Liver (tissue), 8 donors: ENCODE measurements at regions not wholly inside any gene's neighbourhood (a gene's known extent, or its start where the extent isn't known, plus 50 kb on each side); places are given as distances from the start of the nearest gene placed in this dataset.

ENCODE experiments used
- DNase-seq: peaks from one replicate; pipeline ENCODE4 v3.0.0-alpha.2; 2017; ENCODE audit warnings: low spot score
- H3K27ac ChIP-seq, 2 donors: one replicate each; pipeline ENCODE4 v1.7.0; 2013; ENCODE audit warnings: inconsistent platforms in 2 of 2, low read length in 2 of 2, control low read depth in 1 of 2, low read depth in 1 of 2, mild to moderate bottlenecking in 1 of 2
- H3K27me3 ChIP-seq, 4 donors: one replicate each; pipeline versions ENCODE4 v1.6.1 to v1.7.0; 2013; ENCODE audit warnings: low read length in 3 of 4, inconsistent platforms in 1 of 4, mild to moderate bottlenecking in 1 of 4, moderate library complexity in 1 of 4; ENCODE audit not compliant: control insufficient read depth in 4 of 4, insufficient read depth in 4 of 4
- H3K36me3 ChIP-seq, 4 donors: one replicate each; pipeline versions ENCODE4 v1.6.1 to v1.7.0; 2013; ENCODE audit warnings: low read length in 3 of 4, mild to moderate bottlenecking in 3 of 4, low read depth in 1 of 4, moderate library complexity in 1 of 4; ENCODE audit not compliant: control insufficient read depth in 4 of 4, insufficient read depth in 3 of 4
- H3K4me1 ChIP-seq, 4 donors: one replicate each; pipeline versions ENCODE4 v1.6.1 to v1.7.0; 2013; ENCODE audit warnings: low read length in 3 of 4, mild to moderate bottlenecking in 3 of 4, moderate library complexity in 1 of 4; ENCODE audit not compliant: control insufficient read depth in 4 of 4, insufficient read depth in 4 of 4
- H3K4me3 ChIP-seq, 3 donors: one replicate each; pipeline versions ENCODE4 v1.6.1 to v1.7.0; 2013; ENCODE audit warnings: low read length in 3 of 3, control low read depth in 1 of 3, low read depth in 1 of 3, mild to moderate bottlenecking in 1 of 3
- H3K9ac ChIP-seq, 2 donors: one replicate each; pipeline ENCODE4 v1.7.0; 2013; ENCODE audit warnings: low read length in 2 of 2, mild to moderate bottlenecking in 2 of 2, moderate library complexity in 2 of 2, control low read depth in 1 of 2, low read depth in 1 of 2
- H3K9me3 ChIP-seq, 4 donors: one replicate each; pipeline versions ENCODE4 v1.6.1 to v1.7.0; 2013; ENCODE audit warnings: low read length in 3 of 4; ENCODE audit not compliant: control insufficient read depth in 4 of 4
- EGR1 ChIP-seq, 2 donors: IDR thresholded peaks; 2 replicates each; pipeline ENCODE4 v1.6.1; 2016 to 2018; ENCODE audit warnings: antibody characterized with exemption in 2 of 2, low read depth in 2 of 2
- FOXA1 ChIP-seq: IDR thresholded peaks from 2 replicates; pipeline ENCODE4 v1.6.1; 2016; ENCODE audit warnings: antibody characterized with exemption
- FOXA2 ChIP-seq: IDR thresholded peaks from 2 replicates; pipeline ENCODE4 v1.6.1; 2016; ENCODE audit warnings: antibody characterized with exemption
- HNF4A ChIP-seq, 2 donors: conservative IDR thresholded peaks; 2 replicates each; pipeline ENCODE4 v1.6.1; 2016; ENCODE audit warnings: antibody characterized with exemption in 2 of 2, mild to moderate bottlenecking in 2 of 2
- HNF4G ChIP-seq: IDR thresholded peaks from 2 replicates; pipeline ENCODE4 v1.6.1; 2016; ENCODE audit warnings: antibody characterized with exemption
- JUND ChIP-seq, 2 donors: IDR thresholded peaks; 2 replicates each; pipeline ENCODE4 v1.6.1; 2016; ENCODE audit warnings: antibody characterized with exemption in 2 of 2
- RAD21 ChIP-seq, 2 donors: IDR thresholded peaks; 2 replicates each; pipeline ENCODE4 v1.6.1; 2016; ENCODE audit warnings: antibody characterized with exemption in 2 of 2, mild to moderate bottlenecking in 2 of 2
- REST ChIP-seq: IDR thresholded peaks from 2 replicates; pipeline ENCODE4 v1.6.1; 2016; ENCODE audit warnings: antibody characterized with exemption, mild to moderate bottlenecking
- SP1 ChIP-seq: IDR thresholded peaks from 2 replicates; pipeline ENCODE4 v1.6.1; 2018; ENCODE audit warnings: antibody characterized with exemption, mild to moderate bottlenecking
- TAF1 ChIP-seq: conservative IDR thresholded peaks from 2 replicates; pipeline ENCODE4 v1.6.1; 2016; ENCODE audit warnings: antibody characterized with exemption, mild to moderate bottlenecking
- YY1 ChIP-seq: IDR thresholded peaks from 2 replicates; pipeline ENCODE4 v1.6.1; 2016; ENCODE audit warnings: antibody characterized with exemption, mild to moderate bottlenecking
- WGBS: extraction: QIAGEN DNeasy Blood & Tissue Kit; methylation state at CpG from one replicate; pipeline ENCODE4 v1.1.7; 2013; 5-methylcytosine and 5-hydroxymethylcytosine counted together
- TF ChIP-seq, protein P1 (sequence below): IDR thresholded peaks from 2 replicates; pipeline ENCODE4 v1.6.1; 2016; ENCODE audit warnings: antibody characterized with exemption
- TF ChIP-seq, protein P2 (sequence below): fragments of 150-350 bp; IDR thresholded peaks from 2 replicates; pipeline ENCODE4 v1.5.1; 2017; ENCODE audit warnings: improper control_type of control experiment, low read depth, low read length; ENCODE audit not compliant: missing input control
- TF ChIP-seq, protein P3 (sequence below): IDR thresholded peaks from 2 replicates; pipeline ENCODE4 v1.6.1; 2016; ENCODE audit warnings: antibody characterized with exemption
- donor health status: healthy.
- donor health status: healthy.
- donor health status: healthy.
- donor health status: healthy.
- donor health status: healthy.

DNA sequence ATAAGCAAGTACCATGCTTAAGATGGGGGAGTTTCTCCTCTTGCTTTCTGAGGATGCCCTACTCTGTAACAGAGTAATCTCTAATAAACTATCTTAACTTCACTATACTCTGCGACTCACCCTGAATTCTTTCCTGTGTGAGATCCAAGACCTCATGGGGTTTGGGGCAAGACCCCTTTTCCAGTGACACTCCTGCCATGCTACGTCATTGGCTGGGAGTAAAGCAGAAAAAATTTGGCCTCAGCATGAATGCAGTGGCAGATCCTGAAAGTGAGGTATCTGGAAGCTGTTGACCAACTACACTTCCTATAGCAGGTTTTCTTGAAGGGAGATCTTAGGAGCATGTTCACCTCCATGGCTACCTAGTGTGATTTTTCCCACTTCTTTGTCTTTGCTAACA lies 109.1 kb upstream of the MED14 start:
- Histone ChIP-seq H3K36me3 (no peaks in the 10 kb centered on the region), H3K4me1 (no peaks in the 10 kb centered on the region), H3K27me3 (no peaks in the 10 kb centered on the region), H3K9ac (no peak overlapping the region), H3K27ac (no peak overlapping the region), H3K9me3 (peaks cover 0 to 18% (median 8%) of the 10 kb centered on the region in 4 donors), H3K4me3 (no peak overlapping the region)
- 87% methylated on average over 2 of the region's 2 CpGs for WGBS
- TF ChIP-seq SP1 = no peak
- no peak for TF ChIP-seq TAF1
- TF ChIP-seq, protein P1, sequence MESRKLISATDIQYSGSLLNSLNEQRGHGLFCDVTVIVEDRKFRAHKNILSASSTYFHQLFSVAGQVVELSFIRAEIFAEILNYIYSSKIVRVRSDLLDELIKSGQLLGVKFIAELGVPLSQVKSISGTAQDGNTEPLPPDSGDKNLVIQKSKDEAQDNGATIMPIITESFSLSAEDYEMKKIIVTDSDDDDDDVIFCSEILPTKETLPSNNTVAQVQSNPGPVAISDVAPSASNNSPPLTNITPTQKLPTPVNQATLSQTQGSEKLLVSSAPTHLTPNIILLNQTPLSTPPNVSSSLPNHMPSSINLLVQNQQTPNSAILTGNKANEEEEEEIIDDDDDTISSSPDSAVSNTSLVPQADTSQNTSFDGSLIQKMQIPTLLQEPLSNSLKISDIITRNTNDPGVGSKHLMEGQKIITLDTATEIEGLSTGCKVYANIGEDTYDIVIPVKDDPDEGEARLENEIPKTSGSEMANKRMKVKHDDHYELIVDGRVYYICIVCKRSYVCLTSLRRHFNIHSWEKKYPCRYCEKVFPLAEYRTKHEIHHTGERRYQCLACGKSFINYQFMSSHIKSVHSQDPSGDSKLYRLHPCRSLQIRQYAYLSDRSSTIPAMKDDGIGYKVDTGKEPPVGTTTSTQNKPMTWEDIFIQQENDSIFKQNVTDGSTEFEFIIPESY = no peak
- TF ChIP-seq, protein P2, sequence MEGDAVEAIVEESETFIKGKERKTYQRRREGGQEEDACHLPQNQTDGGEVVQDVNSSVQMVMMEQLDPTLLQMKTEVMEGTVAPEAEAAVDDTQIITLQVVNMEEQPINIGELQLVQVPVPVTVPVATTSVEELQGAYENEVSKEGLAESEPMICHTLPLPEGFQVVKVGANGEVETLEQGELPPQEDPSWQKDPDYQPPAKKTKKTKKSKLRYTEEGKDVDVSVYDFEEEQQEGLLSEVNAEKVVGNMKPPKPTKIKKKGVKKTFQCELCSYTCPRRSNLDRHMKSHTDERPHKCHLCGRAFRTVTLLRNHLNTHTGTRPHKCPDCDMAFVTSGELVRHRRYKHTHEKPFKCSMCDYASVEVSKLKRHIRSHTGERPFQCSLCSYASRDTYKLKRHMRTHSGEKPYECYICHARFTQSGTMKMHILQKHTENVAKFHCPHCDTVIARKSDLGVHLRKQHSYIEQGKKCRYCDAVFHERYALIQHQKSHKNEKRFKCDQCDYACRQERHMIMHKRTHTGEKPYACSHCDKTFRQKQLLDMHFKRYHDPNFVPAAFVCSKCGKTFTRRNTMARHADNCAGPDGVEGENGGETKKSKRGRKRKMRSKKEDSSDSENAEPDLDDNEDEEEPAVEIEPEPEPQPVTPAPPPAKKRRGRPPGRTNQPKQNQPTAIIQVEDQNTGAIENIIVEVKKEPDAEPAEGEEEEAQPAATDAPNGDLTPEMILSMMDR = no peak
- TF ChIP-seq YY1 = no peak
- TF ChIP-seq, protein P3, sequence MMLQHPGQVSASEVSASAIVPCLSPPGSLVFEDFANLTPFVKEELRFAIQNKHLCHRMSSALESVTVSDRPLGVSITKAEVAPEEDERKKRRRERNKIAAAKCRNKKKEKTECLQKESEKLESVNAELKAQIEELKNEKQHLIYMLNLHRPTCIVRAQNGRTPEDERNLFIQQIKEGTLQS = no peak
- no peak for TF ChIP-seq FOXA1
- no peak for TF ChIP-seq JUND (IDR thresholded peaks at IDR 0.05)
- TF ChIP-seq EGR1 (IDR thresholded peaks at IDR 0.05; ENCODE audit: low read depth in 2 of 2) = no peak
- TF ChIP-seq FOXA2 = no peak
- no peak for TF ChIP-seq HNF4A (conservative IDR thresholded peaks at IDR 0.05)
- no peak for TF ChIP-seq RAD21 (IDR thresholded peaks at IDR 0.05)
- no peak for TF ChIP-seq HNF4G
- DNase-seq = no peak

GRCh38 chrX:40845331-40845911 lies 110.1 kb upstream of the MED14 start:
- TF ChIP-seq FOXA2 (no peak), JUND (IDR thresholded peaks at IDR 0.05) (no peak), HNF4G (no peak), REST (no peak), TAF1 (no peak), FOXA1 (no peak), SP1 (no peak)
- TF ChIP-seq, protein P3 = no peak
- H3K9ac ChIP-seq = no peak overlapping the region

More at GRCh38 chrX:40845331-40845911, 110.1 kb upstream of the MED14 start:
- Histone ChIP-seq H3K36me3 (no peaks in the 10 kb centered on the region), H3K27me3 (no peaks in the 10 kb centered on the region), H3K4me3 (no peak overlapping the region), H3K27ac (no peak overlapping the region), H3K4me1 (no peaks in the 10 kb centered on the region), H3K9me3 (peaks cover 0 to 19% (median 8%) of the 10 kb centered on the region in 4 donors)
- DNase-seq = no peak
- WGBS = 53% methylated on average over 5 of the region's 5 CpGs
